Endothelial cell of hepatic sinusoid (primary cell): ENCODE measurements at regions not wholly inside any gene's neighbourhood (a gene's known extent, or its start where the extent isn't known, plus 50 kb on each side); places are given as distances from the start of the nearest gene placed in this dataset.

ENCODE experiments used
- in situ Hi-C: cut with HindIII; loops from 2 replicates; pipeline ENCODE4 v1.10.0; 2017; ENCODE audit warnings: low sequenced_read_pairs

- in situ Hi-C loops: no loop called here
These were observed 546.3 kb upstream of the CDH11 start for GRCh38 chr16:65668064-65668595.

DNA sequence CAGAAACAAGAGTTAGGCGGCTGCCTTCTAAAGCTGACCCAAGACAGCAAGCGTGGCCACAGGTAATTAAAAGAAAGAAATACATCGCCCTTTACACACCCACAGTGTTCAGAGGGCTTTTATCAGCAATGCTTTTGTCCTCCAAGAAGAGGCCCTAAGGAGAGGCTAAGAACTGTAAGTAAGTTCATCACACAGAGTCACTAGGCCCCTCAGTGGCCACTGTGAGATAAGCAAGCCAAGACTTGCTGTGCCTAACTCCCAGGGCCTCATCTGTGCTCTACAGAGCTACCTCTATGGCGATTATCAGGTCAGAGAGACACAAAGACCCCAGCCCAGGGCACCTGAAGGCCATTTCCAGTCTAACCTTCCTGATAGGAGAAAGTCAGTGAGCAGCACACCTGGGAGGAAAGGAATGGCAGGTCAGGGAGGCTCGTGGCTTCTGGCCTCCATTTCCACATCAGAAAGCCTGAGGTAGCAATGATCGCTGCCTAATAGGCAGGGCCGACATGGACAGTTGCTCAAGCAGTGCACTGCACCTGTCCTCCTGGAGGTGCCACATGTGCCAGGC, 545.2 kb upstream of the CDH11 start:
- in situ Hi-C loops: no loop called here

DNA sequence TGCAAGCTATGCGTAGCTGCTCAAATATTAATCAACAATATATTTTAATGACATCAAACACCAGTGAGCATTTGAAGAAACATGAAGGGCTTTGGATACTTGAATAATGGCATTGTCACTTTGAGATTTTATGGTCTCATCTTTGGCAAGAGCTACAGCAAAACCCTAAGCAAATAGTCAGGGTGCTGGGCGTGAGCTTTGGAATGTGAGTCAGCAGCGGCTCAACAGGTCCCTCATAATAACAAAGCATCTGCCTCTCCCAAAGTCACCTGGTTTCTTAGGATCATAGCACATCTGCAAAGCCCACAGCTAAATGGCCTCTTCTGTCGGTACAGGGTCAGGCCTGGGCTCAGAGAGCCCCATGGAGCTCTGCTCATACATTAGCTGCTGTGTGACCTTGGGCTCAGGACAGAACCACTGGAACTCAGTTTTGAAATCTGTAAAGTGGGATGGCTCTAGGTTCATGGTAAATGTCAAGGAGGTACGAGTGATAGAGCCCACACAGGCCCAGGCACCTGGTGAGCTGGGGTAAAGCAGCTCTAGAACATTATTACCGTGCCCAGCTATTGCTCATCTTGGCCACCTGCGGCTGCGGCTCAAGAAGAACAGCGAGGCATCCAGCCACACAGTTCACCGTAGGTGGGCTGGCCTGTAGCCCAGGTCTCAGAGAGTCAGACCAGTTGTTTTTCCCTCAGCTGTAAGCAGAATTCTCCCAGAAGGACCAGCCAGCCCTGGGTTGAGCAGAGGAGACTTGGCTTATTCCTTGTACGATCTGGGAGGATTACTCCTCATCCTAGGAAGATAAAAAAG, 544.5 kb upstream of the CDH11 start:
- in situ Hi-C loops: no loop called here

DNA sequence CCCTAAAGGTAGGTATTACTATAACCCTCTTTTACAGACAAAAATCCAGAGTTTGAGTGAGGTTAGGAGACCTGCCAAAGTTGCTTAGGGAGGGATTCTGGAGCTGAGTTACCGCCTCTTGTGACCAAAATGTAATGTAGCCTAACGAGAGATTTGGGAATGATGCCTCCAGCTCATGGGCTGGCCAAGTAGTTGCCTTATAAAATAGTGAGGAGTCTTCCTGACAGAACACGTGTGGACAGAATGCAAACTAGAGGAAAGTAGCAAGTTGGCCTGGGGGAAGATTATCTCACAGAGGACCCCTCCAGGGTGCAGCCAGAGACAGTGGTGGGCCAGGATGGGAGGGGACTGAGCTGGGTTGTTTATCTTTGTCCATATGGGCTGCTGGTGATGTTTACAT, 543.7 kb upstream of the CDH11 start:
- in situ Hi-C loops: no loop called here

GRCh38 chr16:65663774-65664173, 541.9 kb upstream of the CDH11 start:
- in situ Hi-C loops: no loop called here

- in situ Hi-C loops: no loop called here
These were observed 540.4 kb upstream of the CDH11 start for GRCh38 chr16:65662256-65662655.

GRCh38 chr16:65661558-65661957, 539.7 kb upstream of the CDH11 start:
- in situ Hi-C loops: no loop called here

DNA sequence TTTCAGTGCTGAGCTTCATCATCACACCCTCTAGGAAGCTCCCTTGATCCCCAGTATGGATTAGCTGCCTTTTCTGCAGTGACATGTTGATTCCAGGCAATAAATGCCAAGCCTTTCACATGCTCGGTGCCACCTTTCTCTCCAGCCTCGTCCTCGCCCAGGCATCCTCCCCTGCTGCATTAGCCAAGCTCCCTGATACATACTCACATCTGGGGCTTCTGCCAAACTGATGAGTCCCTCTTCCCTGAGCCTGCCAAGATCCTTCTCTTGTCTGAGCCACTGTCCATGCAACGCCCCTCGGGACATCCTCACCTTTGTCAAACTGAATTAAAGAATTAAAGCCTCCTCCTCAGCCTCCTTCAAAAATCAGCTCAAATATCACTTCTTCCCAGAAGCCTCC, 538.5 kb upstream of the CDH11 start:
- in situ Hi-C loops: no loop called here

- in situ Hi-C loops: no loop called here
These were observed 537.9 kb upstream of the CDH11 start for GRCh38 chr16:65659758-65660157.

DNA sequence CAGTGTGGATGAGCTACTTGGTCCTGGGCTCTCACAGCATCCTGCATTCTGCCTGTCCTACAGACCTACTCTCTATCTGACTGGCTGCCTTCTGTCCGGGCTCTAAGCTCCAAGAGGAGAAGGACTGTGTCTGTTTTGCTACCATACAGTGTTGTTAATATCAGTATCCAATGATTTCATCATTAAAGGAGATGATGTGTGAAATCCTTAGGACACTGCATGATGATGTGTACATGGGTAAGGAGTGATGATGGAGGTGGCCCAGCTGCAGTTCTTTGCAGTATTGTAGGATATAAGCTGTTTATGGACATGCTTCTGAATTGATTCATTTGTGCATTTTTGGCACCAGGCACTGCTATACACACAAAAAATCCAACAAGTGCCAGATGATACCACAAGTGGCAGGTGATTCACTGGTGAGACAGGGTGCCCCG, 536.9 kb upstream of the CDH11 start:
- in situ Hi-C loops: no loop called here

GRCh38 chr16:65658349-65658748, 536.5 kb upstream of the CDH11 start:
- in situ Hi-C loops: no loop called here

- in situ Hi-C loops: no loop called here
These were observed 535.7 kb upstream of the CDH11 start for GRCh38 chr16:65657556-65657955.

- in situ Hi-C loops: no loop called here
These were observed 535.2 kb upstream of the CDH11 start for GRCh38 chr16:65657071-65657494.

- in situ Hi-C loops: no loop called here
These were observed 533.9 kb upstream of the CDH11 start for GRCh38 chr16:65655802-65656201.

GRCh38 chr16:65648101-65648500, 526.2 kb upstream of the CDH11 start:
- in situ Hi-C loops: loop anchor here (5.0 kb wide), 1 partner anchor 41 kb away; no protein-coding TSS in a partner anchor

DNA sequence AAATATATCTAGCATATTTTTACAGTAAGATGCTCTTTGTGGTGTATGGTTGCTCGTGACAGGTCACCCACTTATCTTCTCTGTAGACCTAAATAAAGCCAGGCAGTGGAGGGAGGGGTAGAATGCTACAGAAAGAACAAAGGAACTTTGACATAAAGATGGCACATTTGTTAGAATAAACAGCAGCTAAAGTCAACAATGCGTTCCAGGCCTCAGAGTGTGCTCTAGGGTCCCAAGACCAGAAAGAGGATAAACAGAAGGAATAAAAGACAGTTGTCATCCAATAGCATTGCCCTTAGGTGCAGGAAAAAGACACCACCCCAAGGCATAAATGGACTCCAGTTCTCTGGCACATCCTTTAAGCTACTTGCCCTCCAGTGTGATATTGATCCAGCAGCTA, 523.0 kb upstream of the CDH11 start:
- in situ Hi-C loops: loop anchor here (5.0 kb wide), 1 partner anchor 38 kb away; no protein-coding TSS in a partner anchor

DNA sequence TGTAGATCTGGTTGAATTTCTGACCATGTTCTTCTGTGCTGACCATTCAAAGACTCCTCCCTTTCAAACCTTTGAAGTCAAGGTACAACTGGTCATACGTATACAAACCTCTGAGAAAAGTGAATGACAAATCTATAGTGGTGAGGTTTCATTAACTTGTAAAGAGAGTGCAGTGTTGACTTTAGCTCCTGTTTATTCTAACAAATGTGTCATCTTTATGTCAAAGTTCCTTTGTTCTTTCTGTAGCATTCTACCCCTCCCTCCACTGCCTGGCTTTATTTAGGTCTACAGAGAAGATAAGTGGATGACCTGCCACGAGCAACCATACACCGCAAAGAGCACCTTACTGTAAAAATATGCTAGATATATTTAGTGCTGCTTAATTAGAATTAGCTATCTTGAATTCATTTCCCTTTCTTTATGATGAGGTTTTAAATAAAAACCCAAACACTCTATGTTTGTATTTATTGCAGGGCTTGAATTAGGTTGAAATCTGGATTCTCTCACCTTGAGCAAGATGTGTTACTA, 520.0 kb upstream of the CDH11 start:
- in situ Hi-C loops: no loop called here

DNA sequence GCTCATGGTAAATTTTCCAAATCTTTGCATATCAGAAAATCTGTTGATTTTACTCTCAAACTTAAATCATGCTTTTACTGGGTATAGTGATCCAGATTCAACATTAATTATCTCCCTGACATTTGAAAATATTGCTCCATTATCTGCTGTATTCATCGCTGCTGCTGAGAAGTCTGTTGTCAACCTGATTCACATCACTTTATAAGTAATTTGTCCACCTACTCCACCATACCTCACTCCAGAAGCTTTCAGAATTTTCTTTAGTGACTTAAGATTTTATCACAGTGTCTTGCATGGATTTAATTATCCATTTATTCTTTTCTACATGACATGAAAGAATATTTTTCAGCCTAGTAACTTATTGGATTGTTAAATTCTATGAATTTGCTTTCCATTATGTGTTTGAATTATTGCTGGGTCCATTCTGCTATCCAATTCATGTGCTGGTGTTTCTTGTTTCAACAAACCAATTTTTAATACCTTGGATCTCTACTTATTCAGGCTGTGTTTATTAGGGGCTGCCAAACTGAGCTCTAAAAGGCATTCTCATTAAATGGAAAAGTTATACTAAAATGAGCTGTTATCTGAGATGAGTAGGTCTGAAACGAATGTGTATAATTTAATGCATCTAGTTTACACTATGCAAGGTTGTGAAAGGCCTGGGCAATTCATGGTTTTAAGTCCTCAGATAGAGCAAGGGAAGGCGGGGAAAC, 519.3 kb upstream of the CDH11 start:
- in situ Hi-C loops: no loop called here

DNA sequence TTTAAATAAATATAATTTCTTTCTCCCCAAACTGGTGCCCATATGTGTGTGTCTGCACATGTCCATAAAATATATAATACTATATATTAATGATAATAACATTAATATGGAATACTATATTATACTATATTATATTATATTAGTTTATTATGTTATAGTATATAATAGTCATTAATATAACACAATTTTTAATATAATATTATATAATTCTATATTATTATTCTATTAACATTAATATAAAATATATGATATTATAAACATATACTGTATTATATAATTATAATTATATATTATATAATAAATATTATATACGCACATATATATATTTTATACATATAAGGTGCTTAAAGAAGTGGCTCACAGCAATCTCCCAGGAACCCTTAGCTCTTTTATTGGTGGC, 513.0 kb upstream of the CDH11 start:
- in situ Hi-C loops: loop anchor here (5.0 kb wide), 1 partner anchor 58 kb away; no protein-coding TSS in a partner anchor

DNA sequence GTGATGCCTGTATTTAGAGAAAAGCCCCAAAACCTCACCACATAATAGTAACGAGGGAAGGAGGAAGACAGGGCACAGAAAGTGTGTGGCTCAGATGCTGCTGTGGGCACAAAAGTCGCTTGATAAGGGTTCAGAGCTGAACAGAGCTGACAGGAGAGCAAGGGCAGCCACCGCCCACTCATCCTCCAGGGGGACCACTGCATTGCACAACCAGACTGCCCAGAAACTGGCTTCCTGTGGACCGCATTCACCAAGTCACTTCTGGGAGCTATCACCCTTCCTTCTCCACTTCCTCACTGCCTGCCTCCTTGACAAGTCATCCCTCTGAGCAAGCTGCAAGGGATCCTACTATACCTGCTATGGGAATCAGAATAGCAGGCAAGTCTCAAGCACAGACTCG, 512.4 kb upstream of the CDH11 start:
- in situ Hi-C loops: no loop called here

GRCh38 chr16:65624666-65625065, 502.8 kb upstream of the CDH11 start:
- in situ Hi-C loops: no loop called here
